H9 (cell line): ENCODE measurements at regions not wholly inside any gene's neighbourhood (a gene's known extent, or its start where the extent isn't known, plus 50 kb on each side); places are given as distances from the start of the nearest gene placed in this dataset.

Source experiments
- DNase-seq: peaks from one replicate; pipeline ENCODE4 v3.0.0-alpha.2; 2017
- H2AFZ ChIP-seq: one replicate; pipeline ENCODE4 v1.6.1; 2013; ENCODE audit warnings: mild to moderate bottlenecking, low read length, control low read depth, moderate library complexity
- H2AK5ac ChIP-seq: 2 replicates; pipeline ENCODE4 v1.6.1; 2013; ENCODE audit warnings: low read length, control low read depth, mixed read lengths; ENCODE audit not compliant: insufficient read length
- H2BK120ac ChIP-seq: one replicate; pipeline ENCODE4 v1.6.1; 2013; ENCODE audit warnings: low read depth, mild to moderate bottlenecking, low read length, control low read depth, inconsistent platforms; ENCODE audit not compliant: poor library complexity, severe bottlenecking
- H2BK12ac ChIP-seq: 2 replicates; pipeline ENCODE4 v1.6.1; 2013; ENCODE audit warnings: low read length, control low read depth, mixed read lengths, low read depth; ENCODE audit not compliant: insufficient read length
- H2BK15ac ChIP-seq: 2 replicates; pipeline ENCODE4 v1.6.1; 2013; ENCODE audit warnings: low read depth, low read length, control low read depth
- H2BK20ac ChIP-seq: one replicate; pipeline ENCODE4 v1.6.1; 2013; ENCODE audit warnings: low read depth, mild to moderate bottlenecking, low read length, control low read depth, inconsistent platforms; ENCODE audit not compliant: poor library complexity, severe bottlenecking
- H2BK5ac ChIP-seq: 2 replicates; pipeline ENCODE4 v1.6.1; 2013; ENCODE audit warnings: low read length, control low read depth, mixed read lengths; ENCODE audit not compliant: insufficient read length
- H3K14ac ChIP-seq: 2 replicates; pipeline ENCODE4 v1.6.1; 2013; ENCODE audit warnings: low read length, control low read depth; ENCODE audit not compliant: insufficient read depth
- H3K18ac ChIP-seq: 2 replicates; pipeline ENCODE4 v1.6.1; 2013; ENCODE audit warnings: low read depth, mild to moderate bottlenecking, mixed read lengths, low read length, control low read depth; ENCODE audit not compliant: insufficient read length
- H3K23ac ChIP-seq: 2 replicates; pipeline ENCODE4 v1.6.1; 2013; ENCODE audit warnings: low read length, control low read depth, mixed read lengths, low read depth; ENCODE audit not compliant: insufficient read length
- H3K23me2 ChIP-seq: 2 replicates; pipeline ENCODE4 v1.6.1; 2013; ENCODE audit warnings: low read depth, mild to moderate bottlenecking, mixed read lengths, low read length, control low read depth; ENCODE audit not compliant: insufficient read length, poor library complexity, severe bottlenecking
- H3K27ac ChIP-seq: 2 replicates; pipeline ENCODE4 v1.5.1; 2013; ENCODE audit warnings: low read length, control low read depth, mixed read lengths, low read depth; ENCODE audit not compliant: insufficient read length
- H3K27me3 ChIP-seq: 2 replicates; pipeline ENCODE4 v1.6.1; 2013; ENCODE audit warnings: low read length, control low read depth, inconsistent platforms; ENCODE audit not compliant: insufficient read depth
- H3K4ac ChIP-seq: 2 replicates; pipeline ENCODE4 v1.6.1; 2013; ENCODE audit warnings: low read depth, mild to moderate bottlenecking, control low read depth, inconsistent platforms, low read length, moderate library complexity
- H3K4me1 ChIP-seq: 2 replicates; pipeline ENCODE4 v1.6.1; 2013; ENCODE audit warnings: low read length, control low read depth, inconsistent platforms; ENCODE audit not compliant: insufficient read depth
- H3K4me2 ChIP-seq: 2 replicates; pipeline ENCODE4 v1.6.1; 2013; ENCODE audit warnings: low read length, control low read depth, mixed read lengths; ENCODE audit not compliant: insufficient read length, insufficient read depth
- H3K56ac ChIP-seq: 2 replicates; pipeline ENCODE4 v1.6.1; 2013; ENCODE audit warnings: low read depth, mild to moderate bottlenecking, mixed read lengths, low read length, control low read depth; ENCODE audit not compliant: insufficient read length
- H3K79me1 ChIP-seq: 2 replicates; pipeline ENCODE4 v1.6.1; 2013; ENCODE audit warnings: low read depth, mild to moderate bottlenecking, moderate library complexity, low read length, control low read depth, inconsistent platforms; ENCODE audit not compliant: insufficient read depth, poor library complexity, severe bottlenecking
- H3K79me2 ChIP-seq: 2 replicates; pipeline ENCODE4 v1.6.1; 2013; ENCODE audit warnings: low read length, control low read depth, inconsistent platforms; ENCODE audit not compliant: insufficient read depth
- H3K9ac ChIP-seq: 2 replicates; pipeline ENCODE4 v1.6.1; 2013; ENCODE audit warnings: low read length, control low read depth, mixed read lengths; ENCODE audit not compliant: insufficient read length; ENCODE audit errors: extremely low read depth
- H3K9me3 ChIP-seq: one replicate; pipeline ENCODE4 v1.6.1; 2013; ENCODE audit warnings: low read depth, low read length, inconsistent platforms; ENCODE audit not compliant: control insufficient read depth
- H3T11ph ChIP-seq: one replicate; pipeline ENCODE4 v1.6.1; 2013; ENCODE audit warnings: mild to moderate bottlenecking, low read length, control low read depth, inconsistent platforms
- H4K20me1 ChIP-seq: one replicate; pipeline ENCODE4 v1.6.1; 2013; ENCODE audit not compliant: control insufficient read depth, insufficient read length, insufficient read depth
- H4K5ac ChIP-seq: 2 replicates; pipeline ENCODE4 v1.6.1; 2013; ENCODE audit warnings: low read depth, mild to moderate bottlenecking, mixed read lengths, low read length, control low read depth; ENCODE audit not compliant: insufficient read length
- H4K8ac ChIP-seq: replicated peaks from 2 replicates; pipeline ENCODE4 v1.6.1; 2013; ENCODE audit warnings: low read length, control low read depth, mixed read lengths, low read depth; ENCODE audit not compliant: insufficient read length
- H4K91ac ChIP-seq: 2 replicates; pipeline ENCODE4 v1.6.1; 2013; ENCODE audit warnings: low read depth, mild to moderate bottlenecking, moderate library complexity, mixed read lengths, low read length, control low read depth; ENCODE audit not compliant: insufficient read length
- H3K27ac Mint-ChIP-seq, 3 experiments: 2 replicates in 2 of 3; 3 replicates in 1 of 3; pipeline ENCODE4 v1.8.0; 2020 to 2021; ENCODE audit warnings: mixed read lengths in 3 of 3, mild to moderate bottlenecking in 1 of 3, moderate library complexity in 1 of 3
- H3K27me3 Mint-ChIP-seq: 2 replicates; pipeline ENCODE4 v1.8.0; 2021; ENCODE audit warnings: low read depth, mild to moderate bottlenecking, moderate library complexity, mixed read lengths
- H3K36me3 Mint-ChIP-seq, 3 experiments: 2 replicates in 2 of 3; 3 replicates in 1 of 3; pipeline ENCODE4 v1.8.0; 2020 to 2021; ENCODE audit warnings: low read depth in 3 of 3, mixed read lengths in 3 of 3; ENCODE audit not compliant: insufficient read depth in 1 of 3
- H3K4me1 Mint-ChIP-seq, 2 experiments: 2 replicates each; pipeline ENCODE4 v1.8.0; 2020; ENCODE audit warnings: mixed read lengths in 2 of 2
- H3K4me3 Mint-ChIP-seq, 2 experiments: 2 replicates in 1 of 2; 3 replicates in 1 of 2; pipeline ENCODE4 v1.8.0; 2020 to 2021; ENCODE audit warnings: mild to moderate bottlenecking in 2 of 2, mixed read lengths in 2 of 2, moderate library complexity in 1 of 2
- H3K9me3 Mint-ChIP-seq, 2 experiments: 2 replicates in 1 of 2; 3 replicates in 1 of 2; pipeline ENCODE4 v1.8.0; 2020; ENCODE audit warnings: mild to moderate bottlenecking in 2 of 2, mixed read lengths in 2 of 2, moderate library complexity in 1 of 2
- CTCF ChIP-seq: fragments of 200-600 bp; sonication (generic); conservative IDR thresholded peaks from 3 replicates; pipeline ENCODE4 v1.8.0; 2021; ENCODE audit warnings: antibody characterized with exemption, mild to moderate bottlenecking
- WGBS: extraction: QIAGEN DNeasy Blood & Tissue Kit; methylation state at CpG from one replicate; pipeline ENCODE4 v1.1.7; 2013; ENCODE audit warnings: missing lambda C conversion rate, low lambda C conversion rate, mixed read lengths; ENCODE audit not compliant: insufficient read length; ENCODE audit errors: extremely low coverage; 5-methylcytosine and 5-hydroxymethylcytosine counted together

DNA sequence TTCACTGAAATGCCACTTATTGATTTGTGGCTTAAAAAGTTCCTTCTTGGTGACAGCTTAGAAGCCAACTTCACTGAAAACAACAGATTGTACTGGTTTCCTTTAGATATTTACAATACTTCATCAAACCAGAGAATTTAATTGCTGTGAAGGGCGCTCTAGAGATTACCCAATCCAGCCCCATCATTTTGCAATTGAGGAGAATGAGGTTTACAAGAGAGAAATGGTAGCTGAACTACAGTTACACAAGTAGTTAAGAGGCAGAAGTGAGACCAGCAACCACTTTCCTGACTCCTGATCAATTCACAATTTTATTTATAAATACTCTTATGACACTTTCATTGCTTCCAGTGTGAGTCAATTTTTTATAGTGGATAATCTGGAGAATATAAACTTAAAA lies 103.5 kb upstream of the APC start:
- Histone ChIP-seq H2BK20ac (no peak overlapping the region), H2BK5ac (no peak overlapping the region), H3K4me2 (no peak overlapping the region), H4K91ac (no peak overlapping the region), H2AK5ac (no peak overlapping the region), H3K56ac (no peak overlapping the region), H2BK15ac (no peak overlapping the region), H3K14ac (no peak overlapping the region), H4K8ac (no peak overlapping the region), H3K27ac (no peak overlapping the region), H2BK120ac (no peak overlapping the region), H3K23me2 (no peaks in the 10 kb centered on the region), H3K9ac (no peak overlapping the region), H3K79me2 (no peaks in the 10 kb centered on the region), H3K23ac (no peak overlapping the region), H4K20me1 (no peaks in the 10 kb centered on the region), H3K27me3 (no peaks in the 10 kb centered on the region), H3K18ac (no peak overlapping the region), H2BK12ac (no peak overlapping the region), H3K4ac (no peak overlapping the region), H4K5ac (no peak overlapping the region), H3K9me3 (no peaks in the 10 kb centered on the region), H3T11ph (no peak overlapping the region), H2AFZ (no peak overlapping the region), H3K79me1 (no peaks in the 10 kb centered on the region), H3K4me1 (no peaks in the 10 kb centered on the region; the same call in 1 of the 2 replicates)
- Mint-ChIP-seq H3K4me3 (no peak overlapping the region), H3K36me3 (no peaks in the 10 kb centered on the region), H3K27me3 (no peaks in the 10 kb centered on the region; the same call in 1 of the 2 replicates), H3K4me1 (peaks cover 7% of the 10 kb centered on the region in 2 experiments), H3K9me3 (peaks cover 3% of the 10 kb centered on the region in 2 experiments; a peak in 4 of 5 replicates), H3K27ac (no peak overlapping the region)
- no peak for TF ChIP-seq CTCF
- no CpG with 5 or more reads among the region's 1 CpG for WGBS
- DNase-seq: no peak
